Mucosa of descending colon (tissue), 3 donors: ENCODE measurements at regions not wholly inside any gene's neighbourhood (a gene's known extent, or its start where the extent isn't known, plus 50 kb on each side); places are given as distances from the start of the nearest gene placed in this dataset.

Experiments
- ATAC-seq: fragments of 200-7000 bp; cut with Tn5 transposase; one replicate; pipeline ENCODE4 v1.9.1; 2020; ENCODE audit warnings: mild to moderate bottlenecking, moderate library complexity
- DNase-seq, 3 donors: peaks; one replicate each; pipeline ENCODE4 v3.0.0-alpha.2; 2020
- H3K36me3 ChIP-seq: fragments of 200-600 bp; one replicate; pipeline ENCODE4 v1.8.0; 2021; ENCODE audit warnings: low read depth, mild to moderate bottlenecking
- H3K4me1 ChIP-seq: fragments of 200-600 bp; one replicate; pipeline ENCODE4 v1.8.0; 2021; ENCODE audit warnings: low read depth, mild to moderate bottlenecking
- H3K4me3 ChIP-seq: fragments of 200-600 bp; one replicate; pipeline ENCODE4 v1.8.0; 2021; ENCODE audit warnings: mild to moderate bottlenecking
- H3K9me3 ChIP-seq: fragments of 200-600 bp; one replicate; pipeline ENCODE4 v1.8.0; 2021; ENCODE audit warnings: mild to moderate bottlenecking
- CTCF ChIP-seq: fragments of 200-600 bp; IDR thresholded peaks from one replicate; pipeline ENCODE4 v1.8.0; 2022; ENCODE audit warnings: antibody characterized with exemption, mild to moderate bottlenecking
- intact Hi-C, 2 donors: fragments of 100-400 bp; cut with DNase I in 1 of 2; cut with micrococcal nuclease in 1 of 2; formaldehyde crosslinking; loops; one replicate each; pipeline versions ENCODE4 v1.11.0 to v1.11.1; 2022; cut with DNase I, micrococcal nuclease
- donor health status: DM: no; HTN: no; CAD: no; lungs with moderate emphysema.
- donor health status: DM: no; HTN: no; CAD: no.
- donor health status: DM: no; HTN: yes; CAD: no.

GRCh38 chr2:150378686-150379085 lies 108.8 kb downstream of the RND3 start:
- intact Hi-C loops = no loop called here
- Histone ChIP-seq H3K4me3 (no peak overlapping the region), H3K36me3 (no peaks in the 10 kb centered on the region), H3K9me3 (no peaks in the 10 kb centered on the region), H3K4me1 (no peaks in the 10 kb centered on the region)
- TF ChIP-seq CTCF = no peak
- ATAC-seq = no peak
- no peak for DNase-seq

GRCh38 chr2:150376553-150377335 lies 110.7 kb downstream of the RND3 start:
- Histone ChIP-seq H3K4me3 (no peak overlapping the region), H3K36me3 (no peaks in the 10 kb centered on the region), H3K4me1 (no peaks in the 10 kb centered on the region), H3K9me3 (no peaks in the 10 kb centered on the region)
- intact Hi-C loops = no loop called here
- DNase-seq (no peak), ATAC-seq (no peak)
- TF ChIP-seq CTCF = no peak

GRCh38 chr2:150375333-150375732 lies 112.1 kb downstream of the RND3 start:
- DNase-seq (no peak), ATAC-seq (no peak)
- Histone ChIP-seq H3K36me3 (no peaks in the 10 kb centered on the region), H3K4me3 (no peak overlapping the region), H3K4me1 (peaks cover 8% of the 10 kb centered on the region), H3K9me3 (no peaks in the 10 kb centered on the region)
- intact Hi-C loops = no loop called here
- no peak for TF ChIP-seq CTCF

GRCh38 chr2:150374492-150374891 lies 113.0 kb downstream of the RND3 start:
- Histone ChIP-seq H3K9me3 (no peaks in the 10 kb centered on the region), H3K36me3 (no peaks in the 10 kb centered on the region), H3K4me3 (no peak overlapping the region), H3K4me1 (peaks cover 8% of the 10 kb centered on the region)
- DNase-seq (no peak), ATAC-seq (no peak)
- intact Hi-C loops = no loop called here
- no peak for TF ChIP-seq CTCF

GRCh38 chr2:150373374-150373773 lies 114.1 kb downstream of the RND3 start:
- Histone ChIP-seq H3K36me3 (no peaks in the 10 kb centered on the region), H3K9me3 (no peaks in the 10 kb centered on the region), H3K4me3 (no peak overlapping the region), H3K4me1 (peaks cover 8% of the 10 kb centered on the region)
- ATAC-seq (no peak), DNase-seq (no peak)
- intact Hi-C loops = no loop called here
- TF ChIP-seq CTCF = no peak
